ENCODE measurements at regions not wholly inside any gene's neighbourhood (a gene's known extent, or its start where the extent isn't known, plus 50 kb on each side); places are given as distances from the start of the nearest gene placed in this dataset.

DNA sequence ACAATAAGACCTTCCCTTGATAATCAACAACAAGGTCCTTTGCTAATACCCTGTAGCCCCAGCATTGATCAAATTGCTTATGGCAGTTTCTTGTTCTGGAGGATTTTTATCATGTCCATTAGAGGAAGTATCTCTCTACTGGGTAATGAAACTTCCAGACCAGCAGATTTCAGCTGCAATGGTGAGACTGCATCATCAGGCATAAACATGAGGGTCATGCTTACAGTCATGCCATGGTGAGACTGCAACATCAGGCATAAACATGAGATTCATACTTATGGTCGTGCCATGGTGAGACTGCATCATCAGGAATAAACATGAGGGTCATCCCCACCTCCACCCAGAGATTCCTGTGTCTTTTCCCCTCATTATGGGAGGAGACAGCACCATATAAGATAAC is 129.0 kb upstream of the LIPC start:
- no peak overlapping the region for H3K4me3 ChIP-seq (ENCODE audit: low read length)

DNA sequence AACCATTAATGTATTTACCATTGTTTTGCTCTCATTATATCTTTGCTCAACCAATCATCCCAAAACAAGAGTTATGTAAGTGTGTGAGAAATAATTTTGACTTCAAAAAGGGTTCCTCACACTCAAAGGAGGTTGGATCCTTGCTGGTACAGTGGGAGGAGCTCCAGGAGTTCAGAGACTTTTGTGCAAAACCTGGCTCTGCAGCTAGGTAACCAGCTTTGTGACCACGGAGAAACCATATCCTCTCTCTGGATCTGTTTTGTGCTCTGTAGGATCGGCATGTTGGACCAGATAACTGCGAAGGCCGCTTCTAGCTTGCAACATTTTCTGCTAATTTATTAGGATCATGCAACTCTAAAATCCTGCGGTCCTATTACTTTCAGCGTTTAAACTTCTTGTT is 128.6 kb upstream of the LIPC start:
- Histone ChIP-seq H3K27me3 (ENCODE audit: insufficient read depth, low read length) (no peaks in the 10 kb centered on the region), H3K27ac (ENCODE audit: low read length) (no peak overlapping the region), H3K9me3 (ENCODE audit: insufficient read depth, low read depth, low read length) (no peaks in the 10 kb centered on the region), H3K36me3 (ENCODE audit: insufficient read depth, low read depth, low read length) (no peaks in the 10 kb centered on the region), H3K4me3 (ENCODE audit: low read length) (no peak overlapping the region), H3K9ac (ENCODE audit: low read depth, low read length) (no peak overlapping the region), H3K4me1 (ENCODE audit: insufficient read depth, low read length) (peaks cover 11% of the 10 kb centered on the region; the same call in 1 of the 2 replicates)

More for the DNA sequence above, 129.0 kb upstream of the LIPC start:
- Histone ChIP-seq H3K9ac (ENCODE audit: low read depth, low read length) (no peak overlapping the region), H3K27ac (ENCODE audit: low read length) (no peak overlapping the region), H3K36me3 (ENCODE audit: insufficient read depth, low read depth, low read length) (no peaks in the 10 kb centered on the region), H3K27me3 (ENCODE audit: insufficient read depth, low read length) (no peaks in the 10 kb centered on the region), H3K4me1 (ENCODE audit: insufficient read depth, low read length) (peaks cover 9% of the 10 kb centered on the region; the same call in 1 of the 2 replicates), H3K9me3 (ENCODE audit: insufficient read depth, low read depth, low read length) (no peaks in the 10 kb centered on the region)

DNA sequence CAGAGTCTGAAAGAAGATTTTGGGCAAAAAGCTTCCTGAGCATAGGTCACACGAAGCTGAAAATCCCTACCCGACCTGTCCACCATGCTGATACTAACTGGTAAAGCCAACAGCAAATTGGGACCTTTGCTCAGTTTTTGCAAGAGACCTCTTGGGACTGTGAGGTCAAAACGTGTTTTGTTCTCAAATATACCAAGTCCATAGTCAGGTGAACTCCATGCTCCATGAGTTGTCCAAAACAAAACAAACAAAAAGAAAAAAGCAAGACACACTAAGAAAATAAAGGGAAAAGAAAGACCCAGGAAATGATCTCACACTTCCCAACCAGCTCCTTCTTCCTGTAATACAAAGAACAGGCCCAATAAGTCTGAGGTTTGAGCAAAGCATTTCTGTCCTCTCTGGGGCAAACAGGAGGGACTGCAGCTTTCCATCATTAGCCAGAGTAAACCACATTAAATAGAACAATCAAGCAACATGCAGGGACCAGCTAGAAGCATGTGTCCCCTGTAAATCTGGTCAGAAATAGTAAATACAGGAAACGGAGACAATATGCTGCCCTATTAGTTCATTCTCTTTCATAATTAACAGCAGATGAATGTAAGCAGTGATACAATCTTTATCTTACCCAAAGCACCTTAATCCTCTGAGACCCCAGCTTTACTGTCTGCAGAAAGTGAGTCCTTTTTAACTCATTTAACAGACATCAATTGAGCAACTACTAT is 125.0 kb upstream of the LIPC start:
- Histone ChIP-seq H3K4me3 (ENCODE audit: low read length) (no peak overlapping the region), H3K9ac (ENCODE audit: low read depth, low read length) (no peak overlapping the region), H3K27ac (ENCODE audit: low read length) (no peak overlapping the region), H3K4me1 (ENCODE audit: insufficient read depth, low read length) (peaks cover 11% of the 10 kb centered on the region; the same call in 1 of the 2 replicates), H3K36me3 (ENCODE audit: insufficient read depth, low read depth, low read length) (no peaks in the 10 kb centered on the region), H3K9me3 (ENCODE audit: insufficient read depth, low read depth, low read length) (no peaks in the 10 kb centered on the region), H3K27me3 (ENCODE audit: insufficient read depth, low read length) (no peaks in the 10 kb centered on the region)

GRCh38 chr15:58307313-58307961 is 124.4 kb upstream of the LIPC start:
- Histone ChIP-seq H3K4me3 (ENCODE audit: low read length) (no peak overlapping the region), H3K9ac (ENCODE audit: low read depth, low read length) (no peak overlapping the region), H3K36me3 (ENCODE audit: insufficient read depth, low read depth, low read length) (no peaks in the 10 kb centered on the region), H3K27ac (ENCODE audit: low read length) (no peak overlapping the region), H3K27me3 (ENCODE audit: insufficient read depth, low read length) (no peaks in the 10 kb centered on the region), H3K4me1 (ENCODE audit: insufficient read depth, low read length) (peaks cover 11% of the 10 kb centered on the region; the same call in 1 of the 2 replicates), H3K9me3 (ENCODE audit: insufficient read depth, low read depth, low read length) (no peaks in the 10 kb centered on the region)

DNA sequence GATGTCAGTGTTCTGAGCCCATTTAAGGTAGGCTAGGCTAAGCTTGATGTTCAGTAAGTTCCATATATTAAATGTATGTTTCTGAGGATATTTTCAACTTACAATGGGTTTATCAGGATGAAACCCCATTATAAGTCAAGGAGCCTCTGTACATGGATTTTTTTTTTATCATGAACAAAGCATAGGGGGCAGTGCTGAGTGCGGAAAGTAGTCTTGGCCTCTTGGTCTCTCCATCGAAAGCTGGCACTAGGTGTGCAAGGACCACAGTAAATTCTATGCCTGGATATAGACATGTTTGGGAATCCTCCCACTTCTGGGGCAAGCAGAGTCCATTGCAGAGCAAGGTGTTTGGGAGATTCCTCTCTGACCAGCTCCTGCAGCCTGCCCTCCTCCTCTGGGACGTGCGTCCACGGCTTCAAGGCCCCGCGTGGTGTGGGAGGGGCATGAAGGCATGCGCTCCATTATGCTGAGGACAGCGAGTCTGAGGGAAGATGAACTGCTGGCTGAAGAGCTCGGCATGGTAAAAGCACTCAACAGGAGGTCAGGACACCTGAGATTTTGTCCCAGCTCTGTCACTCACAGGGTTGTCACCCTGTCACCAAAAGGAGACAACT is 122.9 kb upstream of the LIPC start:
- Histone ChIP-seq H3K9me3 (ENCODE audit: insufficient read depth, low read depth, low read length) (no peaks in the 10 kb centered on the region), H3K4me1 (ENCODE audit: insufficient read depth, low read length) (peaks cover 11% of the 10 kb centered on the region; the same call in 1 of the 2 replicates), H3K27ac (ENCODE audit: low read length) (no peak overlapping the region), H3K9ac (ENCODE audit: low read depth, low read length) (no peak overlapping the region), H3K36me3 (ENCODE audit: insufficient read depth, low read depth, low read length) (no peaks in the 10 kb centered on the region), H3K4me3 (ENCODE audit: low read length) (no peak overlapping the region), H3K27me3 (ENCODE audit: insufficient read depth, low read length) (no peaks in the 10 kb centered on the region)

GRCh38 chr15:58309963-58310928 is 121.5 kb upstream of the LIPC start:
- Histone ChIP-seq H3K4me3 (ENCODE audit: low read length) (no peak overlapping the region), H3K9ac (ENCODE audit: low read depth, low read length) (no peak overlapping the region), H3K36me3 (ENCODE audit: insufficient read depth, low read depth, low read length) (no peaks in the 10 kb centered on the region), H3K4me1 (ENCODE audit: insufficient read depth, low read length) (peaks cover 11% of the 10 kb centered on the region; the same call in 1 of the 2 replicates), H3K27ac (ENCODE audit: low read length) (no peak overlapping the region), H3K27me3 (ENCODE audit: insufficient read depth, low read length) (no peaks in the 10 kb centered on the region), H3K9me3 (ENCODE audit: insufficient read depth, low read depth, low read length) (no peaks in the 10 kb centered on the region)

DNA sequence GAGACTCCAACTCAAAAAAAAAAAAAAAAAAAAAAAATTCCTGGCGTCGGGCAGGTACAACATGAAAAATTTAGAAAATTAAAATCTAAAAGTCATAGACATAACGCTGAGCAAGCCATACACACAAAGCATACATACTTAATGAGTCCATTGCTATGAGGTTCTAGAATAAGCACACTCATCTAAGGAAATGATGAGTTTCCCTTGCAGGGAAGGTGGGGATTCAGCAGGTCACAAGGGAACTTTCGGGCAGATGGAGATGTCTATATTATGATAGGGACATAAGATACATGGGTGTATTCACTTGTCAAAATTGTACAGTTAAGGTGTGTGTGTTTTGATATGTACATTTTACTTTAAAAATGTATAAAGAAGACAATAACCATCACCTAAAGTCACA is 120.2 kb upstream of the LIPC start:
- H3K36me3 ChIP-seq (ENCODE audit: insufficient read depth, low read depth, low read length) = no peaks in the 10 kb centered on the region
- H3K4me1 ChIP-seq (ENCODE audit: insufficient read depth, low read length) = peaks cover 11% of the 10 kb centered on the region; the same call in 1 of the 2 replicates
- H3K9ac ChIP-seq (ENCODE audit: low read depth, low read length) = no peak overlapping the region
- H3K9me3 ChIP-seq (ENCODE audit: insufficient read depth, low read depth, low read length) = no peaks in the 10 kb centered on the region
- no peak overlapping the region for H3K27ac ChIP-seq (ENCODE audit: low read length)
- no peaks in the 10 kb centered on the region for H3K27me3 ChIP-seq (ENCODE audit: insufficient read depth, low read length)
- no peak overlapping the region for H3K4me3 ChIP-seq (ENCODE audit: low read length)

- H3K27me3 ChIP-seq (ENCODE audit: insufficient read depth, low read length) = no peaks in the 10 kb centered on the region
- H3K36me3 ChIP-seq (ENCODE audit: insufficient read depth, low read depth, low read length) = no peaks in the 10 kb centered on the region
- H3K9me3 ChIP-seq (ENCODE audit: insufficient read depth, low read depth, low read length) = no peaks in the 10 kb centered on the region
- no peak overlapping the region for H3K9ac ChIP-seq (ENCODE audit: low read depth, low read length)
- H3K27ac ChIP-seq (ENCODE audit: low read length) = no peak overlapping the region
- H3K4me3 ChIP-seq (ENCODE audit: low read length) = no peak overlapping the region
- peaks cover 11% of the 10 kb centered on the region; the same call in 1 of the 2 replicates for H3K4me1 ChIP-seq (ENCODE audit: insufficient read depth, low read length)
Measured at GRCh38 chr15:58312031-58312430, 119.8 kb upstream of the LIPC start.

- H3K27me3 ChIP-seq (ENCODE audit: insufficient read depth, low read length) = no peaks in the 10 kb centered on the region
- no peak overlapping the region for H3K4me3 ChIP-seq (ENCODE audit: low read length)
- H3K27ac ChIP-seq (ENCODE audit: low read length) = no peak overlapping the region
- H3K9me3 ChIP-seq (ENCODE audit: insufficient read depth, low read depth, low read length) = no peaks in the 10 kb centered on the region
- no peak overlapping the region for H3K9ac ChIP-seq (ENCODE audit: low read depth, low read length)
- H3K36me3 ChIP-seq (ENCODE audit: insufficient read depth, low read depth, low read length) = no peaks in the 10 kb centered on the region
- no peaks in the 10 kb centered on the region for H3K4me1 ChIP-seq (ENCODE audit: insufficient read depth, low read length)
Measured at GRCh38 chr15:58313304-58313703, 118.5 kb upstream of the LIPC start.

- no peaks in the 10 kb centered on the region for H3K9me3 ChIP-seq (ENCODE audit: insufficient read depth, low read depth, low read length)
- H3K27me3 ChIP-seq (ENCODE audit: insufficient read depth, low read length) = no peaks in the 10 kb centered on the region
- no peaks in the 10 kb centered on the region for H3K4me1 ChIP-seq (ENCODE audit: insufficient read depth, low read length)
- no peak overlapping the region for H3K27ac ChIP-seq (ENCODE audit: low read length)
- H3K4me3 ChIP-seq (ENCODE audit: low read length) = no peak overlapping the region
- no peak overlapping the region for H3K9ac ChIP-seq (ENCODE audit: low read depth, low read length)
- no peaks in the 10 kb centered on the region for H3K36me3 ChIP-seq (ENCODE audit: insufficient read depth, low read depth, low read length)
Measured at GRCh38 chr15:58313810-58314592, 117.8 kb upstream of the LIPC start.

Data from iPS-20b (cell line).